NCI-H345 (cell line): ENCODE measurements at regions not wholly inside any gene's neighbourhood (a gene's known extent, or its start where the extent isn't known, plus 50 kb on each side); places are given as distances from the start of the nearest gene placed in this dataset.
A peak's percentile ranks its signal among the peaks of the same experiment; 100 is the strongest.
"Not testable (repeated sequence)": the region's sequence is repeated elsewhere in the genome, so short reads cannot be mapped to it uniquely, and the experiment has no call there.

Experiments used
- DNase-seq: peaks from one replicate; lab custom pipeline; 2025; lab: John Stamatoyannopoulos, UW

GRCh38 chr4:99763635-99764101, 53.0 kb upstream of the DAPP1 start:
- peak; percentile 2 for DNase-seq

- no peak for DNase-seq
Measured at GRCh38 chr4:99762728-99763127, 53.9 kb upstream of the DAPP1 start.

DNA sequence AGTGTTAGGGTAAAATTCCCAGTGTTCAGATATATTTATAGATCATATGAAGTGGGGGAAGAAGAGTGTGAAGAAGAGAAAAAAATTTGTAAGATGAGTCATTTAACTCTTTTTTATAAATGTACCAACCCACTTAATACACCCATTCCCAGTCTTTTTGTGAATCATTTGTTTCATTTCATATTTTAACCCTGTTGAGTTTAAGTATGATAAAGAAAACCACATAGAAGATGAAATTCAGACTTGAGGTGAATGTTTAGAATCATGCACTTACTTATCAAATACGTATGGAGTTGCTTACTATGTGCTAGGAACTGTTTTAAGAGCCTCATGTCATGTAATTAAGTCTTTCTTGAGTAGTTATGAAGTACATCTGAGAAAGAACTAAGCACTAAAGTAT, 56.6 kb upstream of the DAPP1 start:
- DNase-seq = no peak

- DNase-seq = no peak
Measured at GRCh38 chr4:99759346-99759984, 57.2 kb upstream of the DAPP1 start.

GRCh38 chr4:99755223-99755944, 61.2 kb upstream of the DAPP1 start:
- peak; percentile 62 for DNase-seq

- no peak for DNase-seq
Measured at GRCh38 chr4:99754756-99755155, 61.9 kb upstream of the DAPP1 start.

- DNase-seq = no peak
Measured at GRCh38 chr4:99753931-99754330, 62.7 kb upstream of the DAPP1 start.

DNA sequence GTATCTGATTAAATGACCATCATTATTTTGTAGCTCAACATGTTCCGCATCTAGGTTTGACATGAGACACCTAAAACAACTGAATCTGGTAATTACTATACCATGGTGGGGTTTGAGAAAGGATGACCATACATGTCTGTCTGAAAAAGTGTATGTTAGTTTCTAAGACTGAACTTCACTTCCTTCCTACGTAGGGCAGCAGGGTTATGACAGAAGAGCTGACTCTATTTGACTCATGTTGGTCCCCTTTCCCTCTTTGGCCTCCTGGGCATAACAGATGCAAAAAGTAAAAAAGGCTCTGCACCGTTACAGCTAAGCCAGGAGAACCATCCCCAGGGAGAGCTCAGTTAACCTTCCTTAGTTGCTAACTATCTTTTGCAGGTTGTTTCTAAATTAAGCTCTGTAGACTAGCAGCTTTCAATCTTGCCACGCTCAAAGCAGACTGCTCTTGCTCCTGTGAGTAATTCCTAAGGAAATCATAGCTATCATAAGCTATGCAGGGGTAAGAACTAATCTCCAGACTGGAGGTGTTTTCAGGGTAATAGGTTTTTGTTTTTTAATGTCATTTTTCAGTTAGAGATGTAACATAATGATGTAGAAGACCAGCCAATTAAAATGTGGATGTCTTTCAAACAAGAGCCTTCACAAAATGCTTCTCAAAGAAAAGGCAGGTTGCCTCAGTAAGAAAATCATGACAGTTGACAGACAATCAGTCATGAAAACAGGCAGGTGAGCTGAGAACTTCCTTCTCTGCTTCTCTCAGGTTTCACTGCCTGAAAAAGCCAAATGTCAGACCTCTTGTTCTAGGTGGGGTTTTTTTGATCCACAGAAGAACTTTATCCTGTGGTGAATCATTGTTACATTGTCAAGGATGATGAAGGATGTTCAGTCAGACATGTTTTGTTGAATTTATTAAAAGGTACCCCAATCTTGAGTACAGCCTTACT, 66.9 kb upstream of the DAPP1 start:
- DNase-seq = no peak

DNA sequence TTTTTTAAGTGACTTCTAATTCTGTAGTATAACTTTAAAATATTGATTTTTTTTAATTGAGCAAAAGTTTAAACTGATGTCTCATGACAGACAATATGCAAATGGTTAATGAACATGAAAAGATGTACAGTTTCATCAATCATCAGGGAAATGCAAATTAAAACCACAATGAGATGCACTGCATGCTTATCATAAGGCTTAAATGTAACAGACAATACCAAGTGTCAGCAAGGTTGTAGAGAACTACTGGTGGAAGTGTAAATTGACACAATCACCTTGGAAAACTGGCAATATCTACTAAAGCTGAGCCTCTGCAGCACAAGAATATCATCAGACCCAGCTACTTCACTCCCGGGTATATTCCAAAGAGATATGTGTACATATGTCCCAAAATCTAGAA, 70.2 kb upstream of the DAPP1 start:
- DNase-seq = no peak

- no peak for DNase-seq
Measured at GRCh38 chr4:99736846-99737245, 79.2 kb upstream of the C4orf54 start.

DNA sequence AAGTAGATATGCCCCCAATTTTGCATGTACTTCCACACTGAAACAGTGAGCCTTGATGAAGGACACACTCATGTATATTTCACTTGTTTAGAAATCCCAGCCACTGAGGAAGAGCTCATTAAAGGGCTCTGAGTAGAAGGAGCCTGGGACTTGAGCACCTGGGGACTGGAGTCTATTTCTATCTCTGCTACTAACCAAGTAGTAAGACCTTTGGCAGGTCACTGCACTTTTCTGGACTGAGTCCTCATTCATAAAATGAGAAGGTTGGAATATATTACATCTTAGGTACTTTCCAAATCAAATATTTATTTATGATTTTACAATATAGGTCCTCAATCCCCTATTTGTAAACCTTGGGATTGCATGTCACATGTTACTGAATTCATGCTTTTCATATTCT, 78.2 kb upstream of the C4orf54 start:
- no peak for DNase-seq

GRCh38 chr4:99734583-99735322, 77.1 kb upstream of the C4orf54 start:
- no peak for DNase-seq

DNA sequence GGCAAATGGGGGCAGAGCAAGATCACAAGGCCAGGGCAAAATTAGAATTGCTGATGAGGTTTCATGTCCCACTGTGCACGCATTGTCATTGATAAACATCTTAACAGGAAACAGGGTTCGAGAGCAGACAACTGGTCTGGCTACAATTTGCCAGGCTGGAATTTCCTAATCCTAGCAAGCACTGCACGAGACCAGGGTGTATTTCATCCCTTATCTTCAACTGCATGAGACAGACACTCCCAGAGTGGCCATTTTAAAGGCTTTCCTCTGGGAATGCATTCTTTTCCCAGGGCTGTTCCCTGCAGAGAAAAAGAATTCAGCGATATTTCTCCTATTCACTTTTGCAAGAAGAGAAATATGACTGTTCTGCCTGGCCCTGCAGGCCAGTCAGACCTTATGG, 75.8 kb upstream of the C4orf54 start:
- DNase-seq = not testable (repeated sequence)

- no peak for DNase-seq
Measured at GRCh38 chr4:99729186-99729585, 71.6 kb upstream of the C4orf54 start.

- DNase-seq = no peak
Measured at GRCh38 chr4:99724067-99724466, 66.4 kb upstream of the C4orf54 start.

- peak; percentile 6 for DNase-seq
Measured at GRCh38 chr4:99723612-99724011, 66.0 kb upstream of the C4orf54 start.

DNA sequence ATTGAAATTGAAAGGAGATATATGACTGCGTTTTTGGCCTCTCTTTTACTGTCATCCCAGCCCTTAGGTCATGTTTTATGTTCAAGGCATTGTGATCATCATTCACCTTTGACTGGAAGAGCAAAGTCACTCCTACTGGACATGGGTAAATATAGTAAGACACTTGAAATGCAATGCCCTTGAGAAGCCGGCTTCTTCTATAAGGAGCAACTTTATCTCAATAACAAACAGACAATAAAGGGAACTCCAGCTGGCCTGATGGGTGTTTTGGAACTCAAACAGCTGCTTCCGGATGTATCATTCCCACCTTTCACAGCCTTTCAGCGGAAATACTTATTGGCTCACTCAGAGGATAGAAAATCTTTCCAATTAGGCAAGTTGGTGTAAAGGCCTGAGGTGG, 65.1 kb upstream of the C4orf54 start:
- no peak for DNase-seq

GRCh38 chr4:99722006-99722405, 64.4 kb upstream of the C4orf54 start:
- DNase-seq = no peak

- DNase-seq = no peak
Measured at GRCh38 chr4:99720206-99720605, 62.6 kb upstream of the C4orf54 start.

DNA sequence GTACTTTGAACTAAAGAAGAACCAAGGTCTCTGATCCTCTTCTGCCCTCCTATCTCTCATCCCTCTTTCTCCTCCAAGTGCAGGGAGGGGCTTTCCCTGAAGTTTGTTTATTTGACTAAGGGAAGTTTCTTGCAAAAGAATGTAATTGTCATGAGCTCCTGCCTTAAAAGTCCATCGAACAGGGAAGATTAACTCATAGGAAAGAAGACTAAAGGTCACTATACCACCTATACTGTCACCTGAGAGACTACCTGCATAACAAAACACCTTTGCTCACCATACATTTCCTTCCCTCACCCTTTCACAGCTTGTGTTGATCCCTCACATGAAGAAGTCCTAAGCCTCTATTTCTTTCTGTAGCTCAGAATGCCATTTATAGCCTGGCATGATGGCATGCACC, 59.4 kb upstream of the C4orf54 start:
- no peak for DNase-seq

DNA sequence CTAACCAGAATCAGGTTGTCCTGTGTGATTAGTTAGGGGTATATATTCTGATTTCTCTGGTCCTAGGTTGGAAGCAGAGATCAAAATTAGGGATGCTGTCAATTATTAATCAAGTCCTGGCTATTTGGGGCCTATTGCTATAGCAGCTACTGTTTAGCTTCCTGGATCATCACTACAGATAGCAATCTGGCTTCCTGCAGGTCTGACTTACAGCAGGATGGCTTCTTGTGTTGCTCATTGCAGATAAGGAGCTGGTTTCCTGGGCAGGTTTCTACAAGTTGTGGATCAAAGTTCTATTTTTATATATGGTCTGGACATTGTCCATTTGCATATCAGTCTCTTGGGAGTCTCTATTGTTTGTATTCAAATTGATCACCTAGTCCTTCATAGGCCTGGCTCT, 57.7 kb upstream of the C4orf54 start:
- no peak for DNase-seq

GRCh38 chr4:99714179-99714578, 56.6 kb upstream of the C4orf54 start:
- no peak for DNase-seq
